Left ventricle myocardium inferior (tissue), 1 donor: ENCODE measurements at regions not wholly inside any gene's neighbourhood (a gene's known extent, or its start where the extent isn't known, plus 50 kb on each side); places are given as distances from the start of the nearest gene placed in this dataset.

Experiments used
- DNase-seq: peaks from one replicate; pipeline ENCODE4 v3.0.0-alpha.2; 2020
- H3K27ac ChIP-seq: fragments of 200-600 bp; replicated peaks from 2 replicates; pipeline ENCODE4 v1.8.0; 2021
- H3K27me3 ChIP-seq: fragments of 200-600 bp; 2 replicates; pipeline ENCODE4 v1.8.0; 2021; ENCODE audit warnings: low read depth
- H3K36me3 ChIP-seq: fragments of 200-600 bp; 2 replicates; pipeline ENCODE4 v1.8.0; 2021
- H3K4me1 ChIP-seq: fragments of 200-600 bp; 2 replicates; pipeline ENCODE4 v1.8.0; 2021
- H3K4me3 ChIP-seq: fragments of 200-600 bp; 2 replicates; pipeline ENCODE4 v1.8.0; 2021; ENCODE audit warnings: mild to moderate bottlenecking, moderate library complexity
- H3K9me3 ChIP-seq: fragments of 200-600 bp; replicated peaks from 2 replicates; pipeline ENCODE4 v1.8.0; 2021
- intact Hi-C: fragments of 100-400 bp; cut with micrococcal nuclease; formaldehyde crosslinking; loops from one replicate; pipeline ENCODE4 v1.11.0; 2022
- TF ChIP-seq, protein P1 (sequence below): fragments of 200-600 bp; IDR thresholded peaks from 2 replicates; pipeline ENCODE4 v1.8.0; 2021; ENCODE audit warnings: antibody characterized with exemption, mild to moderate bottlenecking, borderline replicate concordance
- donor health status: DM: no; HTN: yes; CAD: no; lungs with severe emphysema.

- H3K27me3 ChIP-seq = no peaks in the 10 kb centered on the region
- TF ChIP-seq, protein P1, sequence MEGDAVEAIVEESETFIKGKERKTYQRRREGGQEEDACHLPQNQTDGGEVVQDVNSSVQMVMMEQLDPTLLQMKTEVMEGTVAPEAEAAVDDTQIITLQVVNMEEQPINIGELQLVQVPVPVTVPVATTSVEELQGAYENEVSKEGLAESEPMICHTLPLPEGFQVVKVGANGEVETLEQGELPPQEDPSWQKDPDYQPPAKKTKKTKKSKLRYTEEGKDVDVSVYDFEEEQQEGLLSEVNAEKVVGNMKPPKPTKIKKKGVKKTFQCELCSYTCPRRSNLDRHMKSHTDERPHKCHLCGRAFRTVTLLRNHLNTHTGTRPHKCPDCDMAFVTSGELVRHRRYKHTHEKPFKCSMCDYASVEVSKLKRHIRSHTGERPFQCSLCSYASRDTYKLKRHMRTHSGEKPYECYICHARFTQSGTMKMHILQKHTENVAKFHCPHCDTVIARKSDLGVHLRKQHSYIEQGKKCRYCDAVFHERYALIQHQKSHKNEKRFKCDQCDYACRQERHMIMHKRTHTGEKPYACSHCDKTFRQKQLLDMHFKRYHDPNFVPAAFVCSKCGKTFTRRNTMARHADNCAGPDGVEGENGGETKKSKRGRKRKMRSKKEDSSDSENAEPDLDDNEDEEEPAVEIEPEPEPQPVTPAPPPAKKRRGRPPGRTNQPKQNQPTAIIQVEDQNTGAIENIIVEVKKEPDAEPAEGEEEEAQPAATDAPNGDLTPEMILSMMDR = no peak
- intact Hi-C loops = no loop called here
- no peak for DNase-seq
- no peaks in the 10 kb centered on the region for H3K36me3 ChIP-seq
- H3K4me1 ChIP-seq = peaks cover 17% of the 10 kb centered on the region
- H3K4me3 ChIP-seq = no peak overlapping the region
- no peaks in the 10 kb centered on the region for H3K9me3 ChIP-seq
- no peak overlapping the region for H3K27ac ChIP-seq
Measured at GRCh38 chr5:56550227-56550626, 265.1 kb upstream of the MAP3K1 start.

GRCh38 chr5:56549096-56549886 lies 266.1 kb upstream of the MAP3K1 start:
- intact Hi-C loops = loop anchor here (5.0 kb wide), 1 partner anchor 678 kb away; no protein-coding TSS in a partner anchor
- Histone ChIP-seq H3K36me3 (no peaks in the 10 kb centered on the region), H3K27me3 (no peaks in the 10 kb centered on the region), H3K4me3 (no peak overlapping the region), H3K4me1 (peaks cover 17% of the 10 kb centered on the region), H3K27ac (no peak overlapping the region), H3K9me3 (no peaks in the 10 kb centered on the region)
- TF ChIP-seq, protein P1 = no peak
- no peak for DNase-seq

GRCh38 chr5:56545016-56545415 lies 270.3 kb upstream of the MAP3K1 start:
- no peak for DNase-seq
- H3K4me1 ChIP-seq = peaks cover 18% of the 10 kb centered on the region
- no peaks in the 10 kb centered on the region for H3K9me3 ChIP-seq
- H3K4me3 ChIP-seq = no peak overlapping the region
- intact Hi-C loops = loop anchor here (5.0 kb wide), 1 partner anchor 682 kb away; no protein-coding TSS in a partner anchor
- no peak overlapping the region for H3K27ac ChIP-seq
- H3K27me3 ChIP-seq = no peaks in the 10 kb centered on the region
- no peaks in the 10 kb centered on the region for H3K36me3 ChIP-seq
- TF ChIP-seq, protein P1 = no peak

GRCh38 chr5:56543441-56544388 lies 271.6 kb upstream of the MAP3K1 start:
- no peak for DNase-seq
- Histone ChIP-seq H3K27me3 (no peaks in the 10 kb centered on the region), H3K9me3 (no peaks in the 10 kb centered on the region), H3K36me3 (no peaks in the 10 kb centered on the region), H3K4me1 (peaks cover 5% of the 10 kb centered on the region), H3K4me3 (no peak overlapping the region), H3K27ac (no peak overlapping the region)
- TF ChIP-seq, protein P1 = no peak
- intact Hi-C loops = no loop called here

DNA sequence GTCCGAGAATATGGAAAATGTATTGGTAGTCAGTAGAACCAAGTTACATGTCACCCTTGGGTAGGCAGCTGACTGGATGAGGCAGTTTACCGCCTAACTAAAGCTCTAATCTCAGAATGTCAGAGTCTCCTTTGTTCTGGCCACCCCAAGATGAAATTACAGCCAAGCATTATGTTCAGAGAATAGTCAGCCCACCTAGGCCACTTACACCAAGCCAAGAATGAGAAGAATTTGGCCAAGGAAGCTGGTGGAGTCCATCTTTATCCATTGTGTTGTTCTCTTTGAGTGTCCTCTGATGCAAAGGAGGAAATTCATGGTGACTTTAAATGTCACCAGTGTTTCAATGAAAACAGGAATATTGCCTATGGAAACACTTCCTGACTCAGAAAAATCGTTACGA lies 275.1 kb upstream of the MAP3K1 start:
- Histone ChIP-seq H3K27me3 (no peaks in the 10 kb centered on the region), H3K4me3 (no peak overlapping the region), H3K4me1 (peaks cover 4% of the 10 kb centered on the region), H3K27ac (peak overlapping the region; percentile 46), H3K9me3 (no peaks in the 10 kb centered on the region), H3K36me3 (no peaks in the 10 kb centered on the region)
- intact Hi-C loops = no loop called here
- DNase-seq = no peak
- TF ChIP-seq, protein P1 = no peak
